LoVo (cell line): ENCODE measurements at regions not wholly inside any gene's neighbourhood (a gene's known extent, or its start where the extent isn't known, plus 50 kb on each side); places are given as distances from the start of the nearest gene placed in this dataset.
A peak's percentile ranks its signal among the peaks of the same experiment; 100 is the strongest.

ENCODE experiments used
- DNase-seq: peaks from one replicate; pipeline ENCODE4 v3.0.0-alpha.2; 2016; ENCODE audit warnings: low spot score

- no peak for DNase-seq
Measured at GRCh38 chr5:84480873-84481637, 96.4 kb upstream of the EDIL3 start.

- DNase-seq: no peak
Measured at GRCh38 chr5:84478603-84479002, 93.9 kb upstream of the EDIL3 start.

- no peak for DNase-seq
Measured at GRCh38 chr5:84477485-84477884, 92.8 kb upstream of the EDIL3 start.

- DNase-seq: no peak
Measured at GRCh38 chr5:84474126-84474525, 89.4 kb upstream of the EDIL3 start.

GRCh38 chr5:84453405-84453804 is 68.7 kb upstream of the EDIL3 start:
- no peak for DNase-seq

- DNase-seq: no peak
Measured at GRCh38 chr5:84450617-84451414, 66.1 kb upstream of the EDIL3 start.

- no peak for DNase-seq
Measured at GRCh38 chr5:84445049-84445685, 60.5 kb upstream of the EDIL3 start.

- no peak for DNase-seq
Measured at GRCh38 chr5:84438456-84438855, 53.8 kb upstream of the EDIL3 start.

- DNase-seq: peak; percentile 68
Measured at GRCh38 chr5:84437673-84438315, 53.1 kb upstream of the EDIL3 start.

GRCh38 chr5:84436866-84437265 is 52.2 kb upstream of the EDIL3 start:
- no peak for DNase-seq

- peak; percentile 48 for DNase-seq
Measured at GRCh38 chr5:84435861-84436346, 51.2 kb upstream of the EDIL3 start.
